H1 (cell line): ENCODE measurements at regions not wholly inside any gene's neighbourhood (a gene's known extent, or its start where the extent isn't known, plus 50 kb on each side); places are given as distances from the start of the nearest gene placed in this dataset.

Experiments used
- CTBP2 ChIP-seq: IDR thresholded peaks from 2 replicates; pipeline ENCODE4 v1.7.0; 2011; ENCODE audit warnings: borderline replicate concordance, mild to moderate bottlenecking, moderate library complexity, mixed read lengths, low read length; ENCODE audit not compliant: insufficient read depth, insufficient read length

DNA sequence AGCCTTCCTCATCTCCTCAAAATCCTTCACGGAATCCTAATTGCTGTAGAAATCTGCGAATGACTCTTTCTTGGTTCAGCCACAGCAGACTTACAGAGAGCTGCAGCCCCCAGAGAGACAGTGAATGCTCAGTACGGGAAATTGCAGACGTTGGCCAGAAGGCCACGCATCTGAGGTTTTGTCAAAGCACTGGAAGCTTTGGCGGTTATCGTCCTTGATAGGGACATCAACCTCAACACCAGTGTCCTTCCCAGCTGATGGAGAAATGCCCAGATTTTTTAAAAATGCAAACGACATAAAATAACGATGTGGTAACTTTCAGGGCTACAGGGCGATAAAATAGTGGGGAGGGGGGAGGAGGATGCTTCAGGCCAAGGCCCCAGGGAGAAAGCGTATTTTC, 166.6 kb upstream of the CIBAR2 start (continued):
- no peak for TF ChIP-seq CTBP2
